Heart right ventricle (tissue), 16 donors: ENCODE measurements at regions not wholly inside any gene's neighbourhood (a gene's known extent, or its start where the extent isn't known, plus 50 kb on each side); places are given as distances from the start of the nearest gene placed in this dataset.

Source experiments
- ATAC-seq, 8 donors: fragments of 200-7000 bp; cut with Tn5 transposase; one replicate each; pipeline ENCODE4 v1.9.1; 2020; ENCODE audit warnings: mild to moderate bottlenecking in 8 of 8, moderate library complexity in 8 of 8, moderate number of reproducible peaks in 1 of 8
- DNase-seq, 2 donors: peaks; one replicate each; pipeline ENCODE4 v3.0.0-alpha.2; 2020
- H3K27ac ChIP-seq, 10 donors: fragments of 200-600 bp; sonication (generic) in 2 of 10; one replicate each; pipeline versions ENCODE4 v1.5.0 to v1.8.0; 2020 to 2022; ENCODE audit warnings: mild to moderate bottlenecking in 3 of 10
- H3K27me3 ChIP-seq, 7 donors: fragments of 200-600 bp; one replicate each; pipeline ENCODE4 v1.8.0; 2021 to 2022; ENCODE audit warnings: mild to moderate bottlenecking in 2 of 7
- H3K36me3 ChIP-seq, 9 donors: fragments of 200-600 bp; sonication (generic) in 1 of 9; one replicate each; pipeline versions ENCODE4 v1.5.0 to v1.8.0; 2020 to 2022; ENCODE audit warnings: mild to moderate bottlenecking in 2 of 9
- H3K4me1 ChIP-seq, 9 donors: fragments of 200-600 bp; sonication (generic) in 1 of 9; one replicate each; pipeline versions ENCODE4 v1.5.0 to v1.8.0; 2020 to 2022; ENCODE audit warnings: mild to moderate bottlenecking in 4 of 9
- H3K4me3 ChIP-seq, 10 donors: fragments of 200-600 bp; sonication (generic) in 2 of 10; one replicate each; pipeline versions ENCODE4 v1.5.0 to v1.8.0; 2020 to 2022; ENCODE audit warnings: mild to moderate bottlenecking in 7 of 10, moderate library complexity in 2 of 10
- H3K9me3 ChIP-seq, 11 donors: fragments of 200-600 bp in 10 of 11; sonication (generic) in 2 of 11; one replicate each; pipeline versions ENCODE4 v1.5.0 to v1.8.0; 2013 to 2022; ENCODE audit warnings: mild to moderate bottlenecking in 2 of 11, control low read depth in 1 of 11, moderate library complexity in 1 of 11
- WGBS, 2 donors: extraction: QIAGEN DNeasy Blood & Tissue Kit; methylation state at CpG; one replicate each; pipeline ENCODE4 v1.1.7; 2013; ENCODE audit warnings: inconsistent platforms in 1 of 2; 5-methylcytosine and 5-hydroxymethylcytosine counted together
- intact Hi-C, 10 donors: fragments of 100-400 bp; cut with DNase I; formaldehyde crosslinking; loops; one replicate each; pipeline versions ENCODE4 v1.11.1 to v1.14.2; 2022
- TF ChIP-seq, protein P1 (sequence below), 9 donors: fragments of 200-600 bp; sonication (generic) in 2 of 9; IDR thresholded peaks; one replicate each; pipeline versions ENCODE4 v1.5.0 to v1.8.0; 2021 to 2022; ENCODE audit warnings: antibody characterized with exemption in 9 of 9, mild to moderate bottlenecking in 5 of 9, moderate library complexity in 1 of 9
- donor health status: Arrhythmogenic right ventricular cardiomyopathy.
- donor health status: ischemic (EF 13 %, LVEDD 7.1; RV severe dilation, severe dysfunction).
- donor health status: healthy with polysubstance abuse.
- donor health status: DM: no; HTN: yes; CAD: no.
- donor health status: DM: no; HTN: no; CAD: no.
- donor health status: ischemic (EF 25% LVEDD 6.9; RV normal size, moderate dysfunction).
- donor health status: ischemic (EF 25% LVEDD 5.7; RV mildly dilated, moderate dysfunction).
- donor health status: healthy.
- donor health status: DM: yes; HTN: yes; CAD: no.
- donor health status: Ischemic cardiomyopathy.
- donor health status: ischemic (EF 35%, LVEDD 5.7; RV mildly dilated, moderate dysfunction).
- donor health status: nonischemic (EF 11% LVEDD 7.7; RV severe dilation, severe dysfunction).
- donor health status: DM: yes; HTN: yes; CAD: no.
- donor health status: PGD.
- donor health status: ischemic (EF 29% LVEDD 5.4; RV normal size, mild dysfunction).
- donor health status: nonischemic (EF 23%, LVEDD 6.1; RV moderate dilation, normal function).

DNA sequence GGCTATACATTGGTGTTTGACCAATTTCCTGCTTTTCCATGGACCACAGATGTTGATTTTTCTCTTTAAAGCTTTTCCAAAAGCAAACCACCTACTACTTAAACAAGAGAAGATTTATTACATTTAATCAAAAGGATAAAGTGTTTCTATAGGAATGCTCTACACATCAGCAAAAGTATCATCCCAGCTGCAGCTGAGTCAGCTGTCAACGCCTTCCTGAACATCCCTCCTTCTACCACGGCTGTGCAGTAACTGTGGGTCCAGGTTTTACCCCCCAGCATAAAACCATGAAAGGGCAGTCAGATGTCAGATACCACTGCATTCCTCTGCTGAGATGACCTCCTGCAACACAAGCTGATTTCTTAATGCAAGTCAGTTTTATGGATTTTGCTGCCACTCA is 524.5 kb upstream of the MEX3C start:
- no peak overlapping the region for H3K27ac ChIP-seq
- no peak for ATAC-seq
- TF ChIP-seq, protein P1, sequence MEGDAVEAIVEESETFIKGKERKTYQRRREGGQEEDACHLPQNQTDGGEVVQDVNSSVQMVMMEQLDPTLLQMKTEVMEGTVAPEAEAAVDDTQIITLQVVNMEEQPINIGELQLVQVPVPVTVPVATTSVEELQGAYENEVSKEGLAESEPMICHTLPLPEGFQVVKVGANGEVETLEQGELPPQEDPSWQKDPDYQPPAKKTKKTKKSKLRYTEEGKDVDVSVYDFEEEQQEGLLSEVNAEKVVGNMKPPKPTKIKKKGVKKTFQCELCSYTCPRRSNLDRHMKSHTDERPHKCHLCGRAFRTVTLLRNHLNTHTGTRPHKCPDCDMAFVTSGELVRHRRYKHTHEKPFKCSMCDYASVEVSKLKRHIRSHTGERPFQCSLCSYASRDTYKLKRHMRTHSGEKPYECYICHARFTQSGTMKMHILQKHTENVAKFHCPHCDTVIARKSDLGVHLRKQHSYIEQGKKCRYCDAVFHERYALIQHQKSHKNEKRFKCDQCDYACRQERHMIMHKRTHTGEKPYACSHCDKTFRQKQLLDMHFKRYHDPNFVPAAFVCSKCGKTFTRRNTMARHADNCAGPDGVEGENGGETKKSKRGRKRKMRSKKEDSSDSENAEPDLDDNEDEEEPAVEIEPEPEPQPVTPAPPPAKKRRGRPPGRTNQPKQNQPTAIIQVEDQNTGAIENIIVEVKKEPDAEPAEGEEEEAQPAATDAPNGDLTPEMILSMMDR (IDR thresholded peaks at IDR 0.05): no peak
- intact Hi-C loops: no loop called here
- H3K4me3 ChIP-seq: no peak overlapping the region
- H3K4me1 ChIP-seq: no peaks in the 10 kb centered on the region
- H3K9me3 ChIP-seq: no peaks in the 10 kb centered on the region
- DNase-seq: no peak
- H3K36me3 ChIP-seq: no peaks in the 10 kb centered on the region
- 53 to 57% methylated on average over 2 of the region's 2 CpGs for WGBS, 2 donors
- no peaks in the 10 kb centered on the region for H3K27me3 ChIP-seq

DNA sequence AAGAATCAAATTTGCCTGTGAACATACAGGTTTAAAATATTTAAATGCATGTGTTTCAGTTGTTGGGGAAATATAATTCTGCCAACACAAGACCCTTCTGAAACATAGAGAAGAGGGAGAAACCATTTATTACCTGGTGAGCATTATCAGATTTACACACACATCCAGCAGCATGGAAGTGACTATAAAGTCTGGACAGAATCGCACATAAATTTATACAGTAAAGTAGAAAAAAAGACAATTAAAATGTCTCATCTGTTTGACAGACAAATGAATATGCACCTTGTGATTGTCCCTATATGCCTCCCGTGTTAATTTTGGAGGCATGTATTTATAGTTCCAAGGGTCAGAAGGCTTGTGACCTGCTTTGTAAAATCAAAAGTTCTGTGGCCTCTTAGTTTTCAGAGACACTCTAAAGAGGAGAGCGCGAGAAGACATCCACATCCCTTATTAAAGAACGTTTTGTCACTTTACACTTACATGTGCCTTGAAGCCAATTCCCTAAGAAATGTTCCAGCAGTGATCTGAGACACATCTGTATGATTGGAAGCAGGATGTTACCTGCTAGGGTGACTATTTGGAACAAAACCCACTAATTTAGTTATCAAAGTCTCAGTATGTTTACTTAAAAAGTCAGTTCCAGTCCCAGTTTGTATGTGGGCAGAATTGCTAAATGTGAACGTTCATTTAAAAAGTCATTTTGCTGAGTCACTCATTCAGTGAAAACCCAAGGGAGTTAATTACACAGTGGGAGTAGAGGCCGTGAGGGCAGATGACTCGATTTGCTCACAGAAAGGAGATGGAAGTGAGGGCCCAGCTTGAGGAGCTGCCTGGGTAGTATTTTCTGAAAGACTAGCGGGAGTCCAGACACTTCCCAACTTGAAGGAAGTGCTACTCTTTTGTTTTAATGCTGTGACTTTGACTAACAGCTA is 527.6 kb upstream of the MEX3C start:
- H3K36me3 ChIP-seq: no peaks in the 10 kb centered on the region
- ATAC-seq: no peak
- intact Hi-C loops: no loop called here
- H3K27ac ChIP-seq: no peak overlapping the region
- no peaks in the 10 kb centered on the region for H3K4me1 ChIP-seq
- peaks cover 0 to 11% (median 0%) of the 10 kb centered on the region in 11 donors for H3K9me3 ChIP-seq
- H3K4me3 ChIP-seq: no peak overlapping the region
- no peak for DNase-seq
- H3K27me3 ChIP-seq: no peaks in the 10 kb centered on the region
- 68 to 71% methylated on average over 9 of the region's 9 CpGs for WGBS, 2 donors
- TF ChIP-seq, protein P1 (IDR thresholded peaks at IDR 0.05): no peak

DNA sequence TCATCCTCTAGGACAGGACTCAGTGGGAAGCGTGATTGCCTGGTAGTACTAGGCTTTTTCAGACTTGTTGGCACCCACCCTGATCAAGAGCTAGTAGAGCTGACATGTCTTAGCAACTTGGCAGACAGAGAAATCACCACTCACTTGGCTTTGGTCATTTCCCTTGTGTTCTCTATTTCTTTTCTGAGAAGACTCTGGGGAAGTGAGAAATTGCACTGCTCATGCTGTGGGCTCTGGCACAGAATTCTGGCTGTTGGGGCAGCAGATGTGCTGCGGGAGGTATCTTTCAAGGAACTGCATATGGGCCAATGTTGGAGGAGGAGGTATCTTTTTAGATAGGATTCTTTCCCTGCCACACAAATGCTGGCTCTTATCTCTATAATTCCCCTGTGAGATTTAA is 529.1 kb upstream of the MEX3C start:
- intact Hi-C loops: no loop called here
- ATAC-seq (no peak), DNase-seq (no peak)
- 67 to 71% methylated on average over 2 of the region's 2 CpGs for WGBS, 2 donors
- Histone ChIP-seq H3K27ac (no peak overlapping the region), H3K4me1 (no peaks in the 10 kb centered on the region), H3K9me3 (peaks cover 0 to 11% (median 0%) of the 10 kb centered on the region in 11 donors), H3K4me3 (no peak overlapping the region), H3K27me3 (peaks cover 0 to 8% (median 0%) of the 10 kb centered on the region in 7 donors), H3K36me3 (no peaks in the 10 kb centered on the region)
- TF ChIP-seq, protein P1 (IDR thresholded peaks at IDR 0.05): no peak

DNA sequence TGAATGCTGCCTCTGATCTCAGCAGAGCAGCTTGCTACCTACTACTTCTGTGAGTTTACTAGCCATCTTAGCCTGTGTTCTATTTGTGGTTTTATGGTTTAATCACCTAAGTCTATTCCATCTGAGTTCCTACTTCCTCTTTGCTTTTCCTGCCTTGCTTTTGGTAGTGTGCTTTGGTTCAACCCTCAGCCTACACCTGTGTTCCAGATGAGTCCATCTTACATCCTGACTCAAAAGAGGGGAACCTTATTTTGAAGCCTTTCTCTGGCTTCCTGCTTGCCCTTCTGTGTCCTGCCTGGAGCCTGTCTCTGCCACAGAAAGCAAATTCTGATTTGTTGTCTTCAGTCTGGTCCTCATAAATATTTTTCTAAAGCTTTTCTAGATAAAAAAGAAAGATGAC is 530.3 kb upstream of the MEX3C start:
- TF ChIP-seq, protein P1 (IDR thresholded peaks at IDR 0.05): no peak
- Histone ChIP-seq H3K9me3 (peaks cover 0 to 11% (median 0%) of the 10 kb centered on the region in 11 donors), H3K36me3 (no peaks in the 10 kb centered on the region), H3K4me3 (no peak overlapping the region), H3K27me3 (peaks cover 0 to 8% (median 0%) of the 10 kb centered on the region in 7 donors), H3K27ac (no peak overlapping the region), H3K4me1 (no peaks in the 10 kb centered on the region)
- intact Hi-C loops: no loop called here
- ATAC-seq: no peak
- DNase-seq: no peak
